ENCODE measurements at regions not wholly inside any gene's neighbourhood (a gene's known extent, or its start where the extent isn't known, plus 50 kb on each side); places are given as distances from the start of the nearest gene placed in this dataset.

GRCh38 chr5:71938895-71939294 lies 168.4 kb upstream of the MAP1B start:
- H3K36me3 ChIP-seq: no peaks in the 10 kb centered on the region
- DNase-seq (ENCODE audit: low read depth in 1 of 2, low spot score in 2 of 2): no peak

GRCh38 chr5:71939452-71940230 lies 167.6 kb upstream of the MAP1B start:
- Histone ChIP-seq H3K27me3 (replicated peaks) (no peaks in the 10 kb centered on the region), H3K4me1 (replicated peaks) (no peaks in the 10 kb centered on the region), H3K4me3 (no peak overlapping the region), H3K36me3 (no peaks in the 10 kb centered on the region), H3K27ac (no peak overlapping the region), H3K9me3 (replicated peaks) (no peaks in the 10 kb centered on the region)
- DNase-seq (ENCODE audit: low read depth in 1 of 2, low spot score in 2 of 2): no peak

More at GRCh38 chr5:71938895-71939294, 168.4 kb upstream of the MAP1B start:
- Histone ChIP-seq H3K27me3 (replicated peaks) (no peaks in the 10 kb centered on the region), H3K4me3 (no peak overlapping the region), H3K9me3 (replicated peaks) (no peaks in the 10 kb centered on the region), H3K27ac (no peak overlapping the region), H3K4me1 (replicated peaks) (peaks cover under 1% of the 10 kb centered on the region)

GRCh38 chr5:71943874-71944273 lies 163.4 kb upstream of the MAP1B start:
- no peaks in the 10 kb centered on the region for H3K36me3 ChIP-seq
- no peaks in the 10 kb centered on the region for H3K27me3 ChIP-seq (replicated peaks)

GRCh38 chr5:71945436-71945835 lies 161.8 kb upstream of the MAP1B start:
- H3K4me3 ChIP-seq: no peak overlapping the region
- no peaks in the 10 kb centered on the region for H3K4me1 ChIP-seq (replicated peaks)
- H3K27me3 ChIP-seq (replicated peaks): no peaks in the 10 kb centered on the region
- DNase-seq (ENCODE audit: low read depth in 1 of 2, low spot score in 2 of 2): no peak
- no peaks in the 10 kb centered on the region for H3K36me3 ChIP-seq
- no peaks in the 10 kb centered on the region for H3K9me3 ChIP-seq (replicated peaks)
- H3K27ac ChIP-seq: no peak overlapping the region

More at GRCh38 chr5:71943874-71944273, 163.4 kb upstream of the MAP1B start:
- Histone ChIP-seq H3K9me3 (replicated peaks) (no peaks in the 10 kb centered on the region), H3K27ac (no peak overlapping the region), H3K4me1 (replicated peaks) (no peaks in the 10 kb centered on the region), H3K4me3 (no peak overlapping the region)
- no peak for DNase-seq (ENCODE audit: low read depth in 1 of 2, low spot score in 2 of 2)

- no peaks in the 10 kb centered on the region for H3K4me1 ChIP-seq (replicated peaks)
- no peaks in the 10 kb centered on the region for H3K27me3 ChIP-seq (replicated peaks)
- no peak overlapping the region for H3K27ac ChIP-seq
- DNase-seq (ENCODE audit: low read depth in 1 of 2, low spot score in 2 of 2): no peak
- H3K4me3 ChIP-seq: no peak overlapping the region
- no peaks in the 10 kb centered on the region for H3K36me3 ChIP-seq
- no peaks in the 10 kb centered on the region for H3K9me3 ChIP-seq (replicated peaks)
Measured at GRCh38 chr5:71946343-71947030, 160.8 kb upstream of the MAP1B start.

GRCh38 chr5:71948206-71948605 lies 159.1 kb upstream of the MAP1B start:
- no peak for DNase-seq (ENCODE audit: low read depth in 1 of 2, low spot score in 2 of 2)

GRCh38 chr5:71949772-71950171 lies 157.5 kb upstream of the MAP1B start:
- no peaks in the 10 kb centered on the region for H3K27me3 ChIP-seq (replicated peaks)
- H3K36me3 ChIP-seq: no peaks in the 10 kb centered on the region
- DNase-seq (ENCODE audit: low read depth in 1 of 2, low spot score in 2 of 2): no peak
- H3K27ac ChIP-seq: no peak overlapping the region
- H3K4me1 ChIP-seq (replicated peaks): no peaks in the 10 kb centered on the region
- H3K9me3 ChIP-seq (replicated peaks): no peaks in the 10 kb centered on the region
- H3K4me3 ChIP-seq: no peak overlapping the region

More at GRCh38 chr5:71948206-71948605, 159.1 kb upstream of the MAP1B start:
- no peaks in the 10 kb centered on the region for H3K27me3 ChIP-seq (replicated peaks)
- no peaks in the 10 kb centered on the region for H3K4me1 ChIP-seq (replicated peaks)
- no peaks in the 10 kb centered on the region for H3K36me3 ChIP-seq
- H3K4me3 ChIP-seq: no peak overlapping the region
- H3K9me3 ChIP-seq (replicated peaks): no peaks in the 10 kb centered on the region
- H3K27ac ChIP-seq: no peak overlapping the region

- Histone ChIP-seq H3K36me3 (no peaks in the 10 kb centered on the region), H3K4me1 (replicated peaks) (no peaks in the 10 kb centered on the region), H3K27me3 (replicated peaks) (no peaks in the 10 kb centered on the region), H3K4me3 (no peak overlapping the region), H3K9me3 (replicated peaks) (no peaks in the 10 kb centered on the region), H3K27ac (no peak overlapping the region)
- DNase-seq (ENCODE audit: low read depth in 1 of 2, low spot score in 2 of 2): no peak
Measured at GRCh38 chr5:71953866-71954265, 153.4 kb upstream of the MAP1B start.

GRCh38 chr5:71954329-71954728 lies 152.9 kb upstream of the MAP1B start:
- H3K4me3 ChIP-seq: no peak overlapping the region
- H3K4me1 ChIP-seq (replicated peaks): no peaks in the 10 kb centered on the region
- no peaks in the 10 kb centered on the region for H3K27me3 ChIP-seq (replicated peaks)
- H3K9me3 ChIP-seq (replicated peaks): no peaks in the 10 kb centered on the region
- DNase-seq (ENCODE audit: low read depth in 1 of 2, low spot score in 2 of 2): no peak
- H3K27ac ChIP-seq: no peak overlapping the region
- H3K36me3 ChIP-seq: no peaks in the 10 kb centered on the region

GRCh38 chr5:71955723-71956122 lies 151.6 kb upstream of the MAP1B start:
- DNase-seq (ENCODE audit: low read depth in 1 of 2, low spot score in 2 of 2): no peak
- Histone ChIP-seq H3K27ac (no peak overlapping the region), H3K4me3 (no peak overlapping the region), H3K4me1 (replicated peaks) (no peaks in the 10 kb centered on the region), H3K36me3 (no peaks in the 10 kb centered on the region), H3K27me3 (replicated peaks) (no peaks in the 10 kb centered on the region), H3K9me3 (replicated peaks) (no peaks in the 10 kb centered on the region)

- Histone ChIP-seq H3K4me1 (replicated peaks) (no peaks in the 10 kb centered on the region), H3K27me3 (replicated peaks) (no peaks in the 10 kb centered on the region), H3K36me3 (no peaks in the 10 kb centered on the region), H3K27ac (no peak overlapping the region), H3K4me3 (no peak overlapping the region), H3K9me3 (replicated peaks) (no peaks in the 10 kb centered on the region)
- no peak for DNase-seq (ENCODE audit: low read depth in 1 of 2, low spot score in 2 of 2)
Measured at GRCh38 chr5:71957292-71957898, 149.9 kb upstream of the MAP1B start.

- H3K9me3 ChIP-seq (replicated peaks): no peaks in the 10 kb centered on the region
- no peaks in the 10 kb centered on the region for H3K36me3 ChIP-seq
- H3K27ac ChIP-seq: no peak overlapping the region
- DNase-seq (ENCODE audit: low read depth in 1 of 2, low spot score in 2 of 2): no peak
- no peaks in the 10 kb centered on the region for H3K27me3 ChIP-seq (replicated peaks)
- no peak overlapping the region for H3K4me3 ChIP-seq
- no peaks in the 10 kb centered on the region for H3K4me1 ChIP-seq (replicated peaks)
Measured at GRCh38 chr5:71960195-71960594, 147.1 kb upstream of the MAP1B start.

GRCh38 chr5:71961786-71962185 lies 145.5 kb upstream of the MAP1B start:
- no peaks in the 10 kb centered on the region for H3K9me3 ChIP-seq (replicated peaks)
- H3K36me3 ChIP-seq: no peaks in the 10 kb centered on the region
- H3K27ac ChIP-seq: no peak overlapping the region
- H3K4me3 ChIP-seq: no peak overlapping the region
- H3K4me1 ChIP-seq (replicated peaks): no peaks in the 10 kb centered on the region
- no peaks in the 10 kb centered on the region for H3K27me3 ChIP-seq (replicated peaks)
- DNase-seq (ENCODE audit: low read depth in 1 of 2, low spot score in 2 of 2): no peak

GRCh38 chr5:71969460-71969859 lies 137.8 kb upstream of the MAP1B start:
- no peak overlapping the region for H3K27ac ChIP-seq
- H3K27me3 ChIP-seq (replicated peaks): 0 out of 2 replicates have a peak, but pooled peaks cover 3% of the 10 kb centered on the region
- no peaks in the 10 kb centered on the region for H3K9me3 ChIP-seq (replicated peaks)
- no peaks in the 10 kb centered on the region for H3K4me1 ChIP-seq (replicated peaks)
- H3K36me3 ChIP-seq: no peaks in the 10 kb centered on the region
- H3K4me3 ChIP-seq: no peak overlapping the region
- no peak for DNase-seq (ENCODE audit: low read depth in 1 of 2, low spot score in 2 of 2)
